ENCODE measurements at regions not wholly inside any gene's neighbourhood (a gene's known extent, or its start where the extent isn't known, plus 50 kb on each side); places are given as distances from the start of the nearest gene placed in this dataset.
A peak's percentile ranks its signal among the peaks of the same experiment; 100 is the strongest.

GRCh38 chr3:22159004-22159695 lies 408.1 kb upstream of the ZNF385D start:
- ATAC-seq (no peak), DNase-seq (no peak)
- intact Hi-C loops (cut with DNase I): no loop called here

- intact Hi-C loops (cut with DNase I): no loop called here
- DNase-seq (no peak), ATAC-seq (no peak)
These were observed 410.3 kb upstream of the ZNF385D start for GRCh38 chr3:22161315-22161714.

- ATAC-seq: no peak
- intact Hi-C loops (cut with DNase I): no loop called here
- no peak for DNase-seq
These were observed 419.4 kb upstream of the ZNF385D start for GRCh38 chr3:22170370-22170769.

DNA sequence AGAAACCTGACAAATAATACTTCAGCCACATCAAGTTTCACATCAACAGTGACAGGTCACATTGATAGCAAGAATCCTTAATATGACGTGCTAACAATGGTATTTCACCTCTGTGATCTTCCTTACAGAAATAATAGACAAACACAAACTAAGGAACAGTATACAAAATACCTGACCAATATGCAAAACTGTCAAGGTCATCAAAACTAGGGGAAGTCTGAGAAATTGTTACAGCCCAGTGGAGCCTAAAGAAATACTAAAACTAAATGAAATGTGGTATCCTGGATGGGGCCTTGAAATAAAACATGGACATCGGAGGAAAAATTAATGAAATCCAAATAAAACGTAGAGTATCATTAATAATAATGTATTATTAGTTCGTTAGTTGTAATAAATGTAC lies 422.0 kb upstream of the ZNF385D start:
- DNase-seq: no peak
- intact Hi-C loops (cut with DNase I): no loop called here
- ATAC-seq: no peak

GRCh38 chr3:22175947-22176346 lies 424.9 kb upstream of the ZNF385D start:
- ATAC-seq (no peak), DNase-seq (no peak)
- intact Hi-C loops (cut with DNase I): no loop called here

DNA sequence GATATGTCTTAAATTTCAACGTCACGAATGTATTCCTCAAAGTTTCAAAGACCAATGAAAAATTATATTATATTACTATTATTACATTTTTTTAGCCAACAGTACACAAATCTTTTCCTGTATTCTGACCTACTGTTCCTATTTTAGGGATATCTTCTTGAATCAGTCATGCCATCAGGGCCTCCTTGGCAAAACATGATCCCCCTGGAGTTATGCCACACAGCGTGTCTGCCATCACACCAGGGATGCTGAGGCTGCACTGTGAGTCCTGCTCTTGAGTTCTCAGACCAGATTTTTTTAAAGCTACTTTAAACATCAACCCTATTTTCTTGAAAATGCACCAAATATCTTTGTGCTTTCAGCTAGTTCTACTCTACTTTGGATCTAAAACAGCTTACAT lies 425.9 kb upstream of the ZNF385D start:
- intact Hi-C loops (cut with DNase I): no loop called here
- DNase-seq: no peak
- ATAC-seq: no peak

DNA sequence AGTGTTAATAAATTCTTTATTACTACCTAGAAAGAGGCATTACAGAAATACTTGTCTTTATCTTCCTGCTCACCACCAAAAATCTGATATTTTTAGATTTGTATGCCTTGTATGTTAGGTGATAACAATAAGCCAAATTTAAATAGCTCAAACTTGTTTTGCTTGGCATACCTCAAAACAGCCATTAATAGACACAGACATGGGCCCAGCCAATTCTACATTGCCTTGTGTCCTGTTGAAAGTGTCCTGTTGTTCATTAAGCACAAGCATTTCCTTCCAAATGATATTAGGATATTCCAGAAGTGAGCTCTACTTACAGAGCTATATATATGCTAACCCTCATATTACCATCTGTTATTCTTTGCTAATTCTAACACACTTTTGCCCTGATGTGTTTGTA lies 438.6 kb upstream of the ZNF385D start:
- intact Hi-C loops (cut with DNase I): no loop called here
- ATAC-seq (no peak), DNase-seq (no peak)

- ATAC-seq (no peak), DNase-seq (no peak)
- intact Hi-C loops (cut with DNase I): no loop called here
These were observed 448.1 kb upstream of the ZNF385D start for GRCh38 chr3:22199095-22199494.

- intact Hi-C loops (cut with DNase I): no loop called here
- ATAC-seq (no peak), DNase-seq (no peak)
These were observed 457.8 kb upstream of the ZNF385D start for GRCh38 chr3:22208844-22209243.

DNA sequence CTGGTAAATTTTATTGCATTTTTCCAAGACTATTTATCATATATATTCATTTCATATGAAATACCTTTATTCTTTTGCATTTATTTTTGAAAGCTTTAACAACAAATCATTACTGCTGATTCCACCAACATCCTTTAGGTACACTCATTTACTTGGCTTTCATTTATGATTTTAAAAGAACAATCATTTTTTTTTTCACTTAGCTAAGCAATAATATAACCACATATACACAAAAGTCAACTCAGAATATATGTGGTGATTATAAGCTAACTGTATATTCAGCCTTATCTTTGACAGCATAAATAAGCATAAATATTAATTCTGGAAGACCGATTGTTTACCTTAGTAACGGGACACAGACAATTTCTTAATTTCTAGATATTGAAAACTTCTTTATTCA lies 458.6 kb upstream of the ZNF385D start:
- no peak for DNase-seq
- no peak for ATAC-seq
- intact Hi-C loops (cut with DNase I): no loop called here

DNA sequence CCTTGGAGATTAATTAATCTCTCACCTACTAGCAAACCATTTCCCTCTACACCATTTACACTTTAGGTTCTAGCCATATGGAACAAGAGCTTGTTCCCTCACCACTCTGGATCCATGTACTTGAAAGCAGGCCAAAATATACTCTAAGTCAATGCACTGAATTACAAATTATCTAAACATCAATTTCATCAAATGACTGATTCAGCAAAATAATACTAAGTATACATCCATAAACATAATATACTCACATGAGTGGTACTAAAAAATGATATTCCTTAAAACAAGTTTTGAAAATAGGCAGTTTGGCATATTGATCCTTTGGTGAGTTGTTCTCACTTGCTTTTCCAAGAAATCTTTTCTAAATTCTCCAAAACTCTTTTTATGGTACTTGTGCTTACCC lies 459.7 kb upstream of the ZNF385D start:
- intact Hi-C loops (cut with DNase I): no loop called here
- ATAC-seq: no peak
- DNase-seq: no peak

DNA sequence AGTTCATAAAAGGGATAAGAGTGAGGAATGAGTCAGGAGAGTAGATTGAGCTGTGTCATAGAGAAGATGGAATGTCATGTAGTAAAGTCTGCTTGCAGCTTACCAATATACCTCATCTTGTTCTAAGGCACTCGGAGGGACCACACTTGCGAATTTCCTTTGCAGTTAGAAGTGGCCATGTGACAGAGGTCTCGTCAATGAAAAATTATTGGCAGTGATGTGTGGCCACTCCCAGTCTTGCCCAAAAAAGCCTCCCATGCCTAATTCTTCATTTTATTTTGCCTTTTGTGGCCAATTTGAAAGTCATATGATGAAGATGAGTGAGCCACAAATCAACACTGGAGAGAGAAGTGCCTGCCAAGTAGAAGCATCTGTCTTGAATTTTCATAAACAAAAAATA lies 465.6 kb upstream of the ZNF385D start:
- ATAC-seq: no peak
- no peak for DNase-seq
- intact Hi-C loops (cut with DNase I): no loop called here

DNA sequence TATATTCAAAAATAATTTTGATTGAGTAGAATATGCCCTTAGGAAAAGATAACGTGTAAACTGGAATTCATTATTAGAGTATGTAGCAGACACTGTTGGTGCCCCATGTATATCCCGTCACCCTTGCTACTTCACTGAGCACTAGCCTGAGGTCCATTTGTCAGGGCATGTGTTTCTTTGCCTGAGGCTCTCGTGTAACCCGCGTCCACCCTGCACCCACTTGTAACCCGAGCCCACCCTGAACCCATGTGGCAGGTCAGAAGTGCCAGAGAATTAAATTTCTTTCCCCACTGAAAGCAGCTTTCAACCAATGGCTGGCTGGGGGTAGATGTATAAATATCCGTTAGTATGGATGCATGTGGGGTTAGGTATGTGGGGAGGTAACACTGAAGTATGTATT lies 474.2 kb upstream of the ZNF385D start:
- ATAC-seq (no peak), DNase-seq (no peak)
- intact Hi-C loops (cut with DNase I): no loop called here

DNA sequence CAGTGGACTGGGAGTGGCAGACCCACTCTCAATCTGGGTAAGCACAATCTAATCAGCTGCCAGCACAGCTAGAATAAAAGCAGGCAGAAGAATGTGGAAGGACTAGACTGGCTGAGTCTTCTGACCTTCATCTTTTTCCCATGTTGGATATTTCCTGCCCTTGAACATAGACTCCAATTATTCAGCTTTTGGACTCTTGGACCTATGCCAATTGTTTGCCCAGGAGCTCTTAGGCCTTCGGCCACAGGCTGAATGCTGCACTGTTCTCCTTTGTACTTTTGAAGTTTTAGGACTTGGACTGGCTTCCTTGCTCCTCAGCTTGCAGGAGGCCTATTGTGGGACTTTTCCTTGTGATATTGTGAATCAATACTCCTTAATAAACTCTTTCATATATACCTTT lies 477.7 kb upstream of the ZNF385D start:
- DNase-seq (no peak), ATAC-seq (no peak)
- intact Hi-C loops (cut with DNase I): no loop called here

- no peak for ATAC-seq
- intact Hi-C loops (cut with DNase I): no loop called here
- no peak for DNase-seq
These were observed 480.1 kb upstream of the ZNF385D start for GRCh38 chr3:22231061-22231460.

DNA sequence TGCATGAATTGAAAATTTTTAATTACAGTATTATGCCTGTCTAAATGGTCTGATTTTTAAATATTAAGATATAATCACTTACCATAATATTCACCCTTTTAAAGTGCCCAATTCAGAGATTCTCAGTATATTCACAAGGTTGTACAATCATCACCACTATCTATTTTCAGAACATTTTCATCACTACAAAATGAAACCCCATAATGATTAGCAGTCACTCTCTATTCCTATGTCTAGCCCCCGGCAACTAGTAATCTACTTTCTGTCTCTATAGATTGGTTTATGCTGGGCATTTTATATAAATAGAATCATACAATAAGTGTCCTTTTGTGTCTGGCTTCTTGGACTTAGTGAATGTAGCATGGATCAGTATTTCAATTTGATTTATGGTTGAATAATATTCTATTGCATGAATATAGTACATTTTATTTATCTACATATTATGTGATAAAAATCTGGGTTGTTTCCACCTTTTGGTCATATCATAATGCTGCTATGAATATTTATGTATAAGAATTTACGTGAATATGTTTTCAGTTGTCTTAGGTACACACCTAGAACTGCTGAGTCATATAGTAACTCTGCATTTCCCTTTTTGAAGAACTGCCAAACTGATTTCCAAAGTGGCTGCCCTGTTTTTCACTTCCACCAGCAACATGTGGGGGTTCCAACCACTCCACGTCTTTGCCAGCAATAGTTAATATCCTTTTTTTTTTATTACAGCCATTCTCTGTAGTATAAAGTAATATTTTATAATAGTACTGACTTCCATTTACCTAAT lies 485.7 kb upstream of the ZNF385D start:
- no peak for DNase-seq
- ATAC-seq: no peak
- intact Hi-C loops (cut with DNase I): no loop called here

DNA sequence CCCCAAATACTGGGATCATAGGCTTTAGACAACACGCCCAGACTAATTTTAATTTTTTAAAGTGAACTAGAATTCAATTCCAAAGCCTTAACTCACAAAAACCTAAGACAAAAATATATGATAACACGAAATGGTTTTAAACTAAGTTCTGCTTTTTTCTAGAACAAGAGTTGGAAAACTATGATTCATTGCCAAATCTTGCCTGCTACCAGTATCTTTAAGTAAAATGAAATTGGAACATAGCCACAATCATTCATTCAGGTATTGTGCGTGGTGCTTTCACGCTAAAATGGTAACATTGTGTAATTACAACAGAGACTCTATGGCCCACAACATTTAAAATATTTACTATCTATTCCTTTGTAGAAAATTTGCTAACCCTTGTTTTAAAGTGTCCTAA lies 488.0 kb upstream of the ZNF385D start:
- intact Hi-C loops (cut with DNase I): no loop called here
- DNase-seq: no peak
- no peak for ATAC-seq

DNA sequence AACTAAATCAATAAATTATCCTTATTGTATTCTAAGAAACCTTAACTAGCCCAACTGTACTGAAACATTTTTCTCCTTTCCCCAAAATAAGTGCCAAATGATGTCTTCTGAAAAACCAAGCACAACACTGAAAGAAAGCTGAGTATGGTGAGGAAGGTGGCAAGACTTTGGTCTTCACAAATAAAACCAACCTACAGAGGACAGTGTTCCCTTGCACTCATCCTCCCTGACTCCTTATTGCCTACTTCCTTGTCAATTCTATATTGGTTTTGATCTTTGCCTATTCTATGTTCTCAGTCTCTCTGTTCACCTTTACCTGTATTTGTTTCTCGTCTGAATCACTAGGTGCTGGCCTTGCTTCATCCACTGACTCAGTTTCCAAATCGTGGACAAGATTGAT lies 490.1 kb upstream of the ZNF385D start:
- ATAC-seq: no peak
- intact Hi-C loops (cut with DNase I): no loop called here
- DNase-seq: no peak

DNA sequence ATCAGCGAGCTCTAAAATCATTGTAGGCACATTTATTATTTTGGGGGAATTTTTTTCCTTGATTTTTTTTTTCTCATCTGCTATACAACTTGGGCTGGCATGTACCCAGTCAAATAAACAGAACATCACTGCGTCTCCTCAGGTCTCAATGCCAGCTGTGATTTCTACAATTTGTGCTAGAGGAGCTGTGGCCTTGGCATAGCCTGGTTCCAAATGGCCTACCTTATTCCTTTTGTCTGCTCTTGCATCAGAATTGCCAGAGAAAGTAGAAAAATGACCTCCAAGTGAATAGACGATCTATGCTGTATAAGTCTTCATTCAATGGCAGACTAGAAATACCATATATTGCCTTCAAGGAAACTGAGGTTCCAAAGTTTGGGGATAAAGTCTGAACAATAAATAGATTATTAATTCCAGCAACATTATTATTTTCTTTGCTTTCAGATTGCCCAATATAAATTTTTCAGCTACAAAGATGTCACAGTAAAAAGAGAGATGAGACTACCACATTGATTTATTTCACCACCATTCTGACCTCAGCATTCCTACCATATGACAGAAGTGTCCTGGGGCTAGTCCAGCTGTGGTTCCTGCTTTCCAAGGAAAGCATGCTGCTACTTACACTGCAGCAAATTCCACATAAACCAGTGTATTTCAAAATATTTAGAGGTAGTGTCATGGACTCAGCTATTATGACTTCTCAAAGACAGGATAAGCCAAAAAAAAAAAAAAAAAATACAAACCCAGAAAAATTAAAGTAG lies 493.9 kb upstream of the ZNF385D start:
- DNase-seq (peak; percentile 19), ATAC-seq (peak in 1 of 2 donors; percentile 79)
- intact Hi-C loops (cut with DNase I): no loop called here

DNA sequence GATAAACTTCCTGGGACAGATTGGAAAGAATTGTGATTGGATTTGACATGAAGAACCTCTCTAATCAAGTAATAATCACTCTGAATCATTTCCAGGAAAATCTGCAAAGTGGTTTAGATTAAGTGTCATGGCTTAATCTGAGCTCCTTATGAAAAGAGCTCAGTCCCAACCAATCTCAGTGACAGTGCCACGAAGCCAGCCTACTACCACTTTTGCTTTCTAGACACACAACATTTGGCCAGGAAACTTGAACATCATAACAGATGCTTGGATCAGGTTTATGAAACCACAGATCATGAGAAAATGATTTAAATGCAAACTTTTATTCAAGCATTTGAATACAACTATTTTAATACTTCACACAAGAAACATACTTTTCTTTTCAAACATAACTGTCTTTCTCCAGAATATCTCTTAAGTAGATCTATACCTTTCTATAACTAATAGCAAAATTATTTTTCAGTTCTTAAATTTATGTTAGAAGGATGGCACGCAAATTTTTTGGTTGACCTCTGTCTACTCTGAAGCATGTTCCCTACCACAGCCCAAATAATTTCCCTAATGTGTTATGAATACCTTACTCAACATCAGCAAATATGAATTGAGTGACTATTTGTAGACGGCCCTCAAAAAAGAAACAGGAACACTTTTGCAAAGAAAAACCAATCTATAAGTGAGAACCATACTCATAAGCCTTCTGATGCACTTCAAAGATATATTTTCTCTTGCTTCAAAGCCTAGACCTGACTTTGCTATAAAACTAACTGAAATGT lies 495.0 kb upstream of the ZNF385D start:
- no peak for ATAC-seq
- intact Hi-C loops (cut with DNase I): no loop called here
- no peak for DNase-seq
